ENCODE measurements at regions not wholly inside any gene's neighbourhood (a gene's known extent, or its start where the extent isn't known, plus 50 kb on each side); places are given as distances from the start of the nearest gene placed in this dataset.
"Not testable (repeated sequence)": the region's sequence is repeated elsewhere in the genome, so short reads cannot be mapped to it uniquely, and the experiment has no call there.

GRCh38 chr2:31675485-31675901 is 94.8 kb upstream of the SRD5A2 start:
- DNase-seq (ENCODE audit: low spot score) = no peak
- in situ Hi-C loops (cut with HindIII; ENCODE audit: low sequenced_read_pairs) = no loop called here

GRCh38 chr2:31674446-31674845 is 93.7 kb upstream of the SRD5A2 start:
- in situ Hi-C loops (cut with HindIII; ENCODE audit: low sequenced_read_pairs) = no loop called here

DNA sequence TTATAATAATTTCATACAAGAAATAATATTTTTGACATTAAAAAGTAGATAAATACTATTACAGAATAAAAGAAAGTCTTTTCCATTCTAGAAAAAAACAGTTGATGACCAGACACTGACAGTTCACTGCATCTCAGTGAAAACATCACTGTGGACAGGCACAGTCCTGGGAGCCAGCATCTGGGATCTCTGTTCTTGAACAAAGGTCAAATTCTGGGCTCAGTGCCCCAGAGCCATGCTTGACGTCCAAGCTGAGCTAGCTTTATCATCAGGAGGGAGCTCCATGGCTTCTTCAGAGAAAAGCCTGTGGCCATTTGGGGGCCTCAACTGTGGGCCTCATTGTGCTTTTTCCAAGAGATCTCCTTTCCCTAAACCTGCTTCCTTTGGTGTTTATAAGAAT is 86.1 kb upstream of the SRD5A2 start:
- in situ Hi-C loops (cut with HindIII; ENCODE audit: low sequenced_read_pairs) = no loop called here
- peak; percentile 7 for DNase-seq (ENCODE audit: low spot score)

More at GRCh38 chr2:31674446-31674845, 93.7 kb upstream of the SRD5A2 start:
- DNase-seq (ENCODE audit: low spot score) = no peak

GRCh38 chr2:31664949-31665724 is 84.4 kb upstream of the SRD5A2 start:
- no peak for DNase-seq (ENCODE audit: low spot score)
- in situ Hi-C loops (cut with HindIII; ENCODE audit: low sequenced_read_pairs) = no loop called here

- no peak for DNase-seq (ENCODE audit: low spot score)
- in situ Hi-C loops (cut with HindIII; ENCODE audit: low sequenced_read_pairs) = no loop called here
These were observed 80.1 kb upstream of the SRD5A2 start for GRCh38 chr2:31660812-31661335.

DNA sequence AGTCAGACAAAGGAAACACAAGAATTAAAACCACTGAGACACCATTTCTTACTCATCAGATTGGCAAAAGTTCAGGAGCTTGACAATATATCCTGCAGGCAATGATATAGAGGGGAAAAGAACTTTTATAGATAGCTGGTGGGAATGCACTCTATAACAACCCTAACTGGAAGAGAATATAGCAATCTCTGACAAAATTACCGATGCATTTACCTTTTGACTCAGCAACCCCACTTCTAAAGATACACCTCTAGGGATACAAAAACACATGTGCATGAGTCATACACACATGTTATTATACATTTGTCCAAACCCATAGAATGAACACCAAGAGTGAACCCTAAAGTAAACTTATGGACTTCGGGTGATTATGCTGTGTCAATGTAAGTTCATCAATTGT is 79.4 kb upstream of the SRD5A2 start:
- in situ Hi-C loops (cut with HindIII; ENCODE audit: low sequenced_read_pairs) = no loop called here
- no peak for DNase-seq (ENCODE audit: low spot score)

DNA sequence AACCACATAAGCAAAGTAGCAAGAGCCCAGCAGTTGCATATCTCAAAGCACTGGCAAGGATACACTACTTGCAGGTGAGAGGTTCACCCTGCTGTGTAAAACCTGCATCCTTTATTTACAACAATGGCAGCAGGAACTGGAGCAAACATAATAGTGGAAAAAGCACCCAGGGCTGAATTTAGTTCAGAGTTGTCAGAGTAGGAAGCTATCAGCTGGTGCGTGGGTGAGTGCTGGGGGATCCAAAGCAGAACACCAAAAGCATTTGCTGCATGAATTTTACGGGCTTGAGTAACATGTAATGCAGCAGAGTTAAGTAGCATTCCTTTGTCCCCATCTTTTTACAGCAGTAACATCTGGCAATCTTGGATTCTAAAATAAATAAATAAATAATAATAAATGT is 73.5 kb upstream of the SRD5A2 start:
- in situ Hi-C loops (cut with HindIII; ENCODE audit: low sequenced_read_pairs) = no loop called here

DNA sequence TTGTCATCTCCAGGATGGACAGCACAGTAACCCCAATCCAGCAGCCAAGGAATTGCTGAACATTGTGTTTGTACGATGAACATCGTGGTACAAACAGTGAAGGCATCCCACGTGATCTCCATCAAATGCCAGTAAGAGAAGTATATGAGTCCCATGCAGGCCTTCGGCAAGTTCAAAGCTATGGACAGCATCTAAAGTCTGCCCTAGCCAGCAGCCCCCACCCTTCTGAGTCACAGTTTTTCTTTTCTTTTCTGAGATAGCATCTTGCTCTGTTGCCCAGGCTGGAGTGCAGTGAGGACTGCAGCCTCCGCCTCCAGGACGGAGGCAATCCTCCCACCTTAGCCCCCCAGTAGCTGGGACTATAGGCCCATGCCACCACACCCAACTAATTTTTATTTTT is 71.0 kb upstream of the SRD5A2 start:
- in situ Hi-C loops (cut with HindIII; ENCODE audit: low sequenced_read_pairs) = no loop called here

More for the DNA sequence above, 73.5 kb upstream of the SRD5A2 start:
- DNase-seq (ENCODE audit: low spot score) = peak; percentile 10

GRCh38 chr2:31651267-31651666 is 70.5 kb upstream of the SRD5A2 start:
- DNase-seq (ENCODE audit: low spot score) = no peak
- in situ Hi-C loops (cut with HindIII; ENCODE audit: low sequenced_read_pairs) = no loop called here

More for the DNA sequence above, 71.0 kb upstream of the SRD5A2 start:
- DNase-seq (ENCODE audit: low spot score) = no peak

DNA sequence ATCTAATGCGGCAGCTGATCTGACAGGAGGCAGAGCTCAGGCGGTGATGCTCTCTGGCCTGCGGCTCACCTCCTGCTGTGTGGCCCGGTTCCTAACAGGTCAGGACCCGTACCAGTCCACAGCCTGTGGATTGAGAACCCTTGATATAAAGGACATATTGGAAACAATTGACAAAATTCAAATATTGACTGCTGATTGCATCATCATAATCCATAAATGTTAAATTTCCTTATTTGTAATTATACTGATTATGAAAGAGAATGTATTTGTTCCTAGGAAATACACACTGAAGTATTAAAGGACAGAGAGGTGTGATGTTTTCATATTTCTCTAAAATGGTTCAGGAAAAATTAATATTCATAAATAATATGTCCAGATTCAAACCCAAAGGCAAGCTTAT is 63.8 kb upstream of the SRD5A2 start:
- no peak for DNase-seq (ENCODE audit: low spot score)
- in situ Hi-C loops (cut with HindIII; ENCODE audit: low sequenced_read_pairs) = no loop called here

- no peak for DNase-seq (ENCODE audit: low spot score)
- in situ Hi-C loops (cut with HindIII; ENCODE audit: low sequenced_read_pairs) = no loop called here
These were observed 62.0 kb upstream of the SRD5A2 start for GRCh38 chr2:31642707-31643106.

GRCh38 chr2:31632201-31632600 is 51.5 kb upstream of the SRD5A2 start:
- in situ Hi-C loops (cut with HindIII; ENCODE audit: low sequenced_read_pairs) = not testable (repeated sequence)

More at GRCh38 chr2:31632201-31632600, 51.5 kb upstream of the SRD5A2 start:
- not testable (repeated sequence) for DNase-seq (ENCODE audit: low spot score)
